NCI-H345 (cell line): ENCODE measurements at regions not wholly inside any gene's neighbourhood (a gene's known extent, or its start where the extent isn't known, plus 50 kb on each side); places are given as distances from the start of the nearest gene placed in this dataset.

Experiments
- DNase-seq: peaks from one replicate; lab custom pipeline; 2025; lab: John Stamatoyannopoulos, UW

DNA sequence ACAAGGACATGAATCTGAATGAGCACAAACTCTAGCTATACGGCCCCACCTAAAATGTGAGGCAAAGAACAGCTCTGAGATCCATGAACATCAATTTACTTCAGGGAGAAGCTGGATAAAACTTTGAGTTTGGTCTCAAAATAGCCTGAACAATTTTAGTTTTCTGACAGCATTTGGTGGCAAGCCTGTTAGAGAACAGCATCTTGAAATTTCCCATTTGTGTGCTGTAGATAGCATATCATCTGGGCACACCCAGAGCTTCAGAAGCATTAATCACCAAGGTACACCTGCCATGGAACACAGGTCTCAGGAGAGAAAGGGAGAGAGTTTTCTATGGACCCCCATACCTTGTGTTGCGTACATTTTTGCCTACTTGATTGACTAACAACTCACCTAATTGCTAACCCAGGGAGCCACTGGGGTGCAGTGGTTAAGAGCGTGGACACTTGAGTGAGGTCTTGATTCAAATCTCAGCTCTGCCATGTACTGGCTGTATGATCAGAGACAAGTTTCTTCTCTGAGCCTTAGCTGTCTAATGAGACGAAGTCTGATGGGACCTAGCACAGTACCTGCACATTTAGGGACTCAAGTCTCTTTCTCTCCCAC, 264.9 kb downstream of the PIK3R1 start:
- DNase-seq, result no peak

- DNase-seq, result no peak
Observed at GRCh38 chr5:68482199-68482598, 266.6 kb downstream of the PIK3R1 start.

DNA sequence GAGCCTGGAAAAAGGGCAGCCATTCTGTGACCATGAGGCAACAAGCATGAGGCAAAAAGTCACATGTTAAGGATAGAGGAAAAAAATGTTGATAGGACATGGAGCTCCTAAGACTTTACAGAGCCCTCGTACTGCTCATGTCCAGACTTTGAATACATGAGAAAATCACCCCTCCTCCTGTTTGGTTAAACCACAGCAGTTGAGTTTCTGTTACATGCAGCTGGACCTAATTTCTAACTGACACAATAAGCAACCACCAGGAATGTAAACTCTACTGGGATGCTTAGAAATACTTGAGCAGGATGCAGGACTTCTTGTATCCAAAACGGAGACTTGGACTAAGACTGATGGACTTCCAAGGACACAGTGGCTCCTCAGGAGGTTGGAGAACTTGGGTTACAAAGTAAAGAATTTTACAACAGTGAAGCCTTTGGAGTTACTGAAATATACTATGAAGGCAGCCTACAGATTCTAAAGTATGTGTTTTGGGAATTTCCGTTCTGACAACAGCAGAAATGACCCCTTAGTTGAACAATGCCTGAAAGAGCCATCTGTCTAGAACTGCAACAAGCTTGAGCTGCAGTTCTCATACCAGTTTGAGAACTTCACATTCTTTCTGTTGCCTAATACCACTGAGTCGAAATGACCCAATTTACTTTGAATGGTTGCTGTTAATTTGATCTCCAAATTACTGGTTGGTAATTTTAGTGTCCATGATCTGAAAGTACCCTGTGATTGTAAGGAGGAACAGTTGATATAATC, 268.9 kb downstream of the PIK3R1 start:
- DNase-seq, result no peak

DNA sequence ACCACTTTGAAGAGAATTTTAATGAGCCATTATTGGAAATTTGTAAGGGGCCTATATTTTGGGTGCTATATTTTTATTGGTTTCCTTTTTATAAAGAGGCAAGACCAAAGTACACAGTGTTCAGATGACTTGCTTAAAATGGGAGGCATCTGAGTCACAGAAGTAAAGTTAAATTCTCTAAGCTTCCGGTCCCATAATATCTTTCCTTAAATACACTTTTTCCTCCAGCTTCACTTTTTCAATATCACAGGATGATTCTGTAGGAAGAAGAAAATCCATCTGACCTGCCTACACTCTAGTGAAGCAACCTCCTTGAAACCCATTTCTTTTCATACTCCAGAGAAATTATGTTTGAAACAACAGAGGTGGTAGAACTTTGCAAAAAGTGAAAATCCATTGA, 274.0 kb downstream of the PIK3R1 start:
- no peak for DNase-seq

GRCh38 chr5:68490406-68490805, 274.9 kb downstream of the PIK3R1 start:
- no peak for DNase-seq

DNA sequence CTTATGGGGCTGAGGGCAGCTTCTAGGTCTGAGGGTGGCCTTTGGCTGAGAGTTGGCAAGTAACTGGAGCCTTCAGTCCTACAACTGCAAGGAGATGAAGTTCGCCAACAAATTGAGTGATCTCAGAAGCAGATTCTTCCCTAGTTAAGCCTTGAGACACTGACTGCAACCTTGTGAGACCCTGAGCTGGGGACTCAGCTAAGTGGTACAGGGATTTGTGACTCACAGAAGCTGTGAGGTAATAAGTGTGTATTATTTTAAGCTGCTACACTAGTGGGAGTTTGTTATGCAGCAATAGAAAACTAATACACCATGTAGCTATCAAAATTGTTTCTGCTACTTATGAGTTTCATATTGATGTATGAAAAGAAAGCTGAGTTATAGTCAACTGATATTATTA, 279.2 kb downstream of the PIK3R1 start:
- no peak for DNase-seq

- no peak for DNase-seq
Observed at GRCh38 chr5:68499987-68500386, 284.4 kb downstream of the PIK3R1 start.

- no peak for DNase-seq
Observed at GRCh38 chr5:68500813-68501212, 285.3 kb downstream of the PIK3R1 start.

- no peak for DNase-seq
Observed at GRCh38 chr5:68502531-68502930, 287.0 kb downstream of the PIK3R1 start.

- no peak for DNase-seq
Observed at GRCh38 chr5:68504306-68504705, 288.8 kb downstream of the PIK3R1 start.

DNA sequence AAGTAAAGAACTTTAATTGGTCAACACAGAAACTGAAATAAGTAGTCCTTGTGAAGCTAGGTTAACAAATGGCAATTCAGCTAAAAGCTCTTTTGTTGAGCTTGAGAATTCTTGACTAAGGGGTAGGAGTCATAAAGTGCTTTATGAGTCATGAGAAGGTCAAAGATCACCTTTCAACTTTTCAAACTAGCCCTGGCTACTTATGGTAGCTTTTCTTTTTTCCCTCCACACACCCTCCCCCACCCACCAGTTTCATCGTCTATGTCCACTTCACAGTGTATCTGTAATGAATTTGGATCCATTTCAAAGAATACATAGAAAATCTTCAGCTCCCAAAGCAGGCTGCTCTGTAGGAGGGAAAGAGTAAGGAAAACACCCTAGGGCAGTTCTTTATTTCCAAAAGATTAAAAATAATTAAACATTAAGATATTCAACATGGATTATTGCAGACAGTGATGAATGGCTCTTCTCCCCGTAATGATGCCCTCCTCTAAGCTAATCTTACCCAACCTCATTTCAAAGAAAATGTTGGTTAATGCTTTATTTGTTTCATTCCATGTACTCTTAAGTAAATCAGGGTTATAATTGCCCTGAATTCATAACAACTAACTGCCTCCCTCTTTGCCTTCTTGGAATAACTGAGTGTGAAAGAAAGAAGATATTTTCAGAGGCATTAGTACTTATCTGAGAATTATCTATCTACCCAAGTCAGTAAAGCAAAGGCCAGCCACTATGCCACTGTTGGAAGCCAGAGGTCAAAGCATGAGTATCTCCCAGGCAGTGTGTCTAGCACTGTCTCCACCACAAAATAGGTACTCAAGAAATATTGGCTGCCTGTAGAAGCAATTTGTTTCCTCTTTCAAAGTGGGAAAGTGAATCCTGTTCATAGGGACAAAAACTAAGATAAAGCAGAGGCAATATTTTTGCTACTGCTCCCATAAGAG, 290.6 kb downstream of the PIK3R1 start:
- DNase-seq, result no peak

DNA sequence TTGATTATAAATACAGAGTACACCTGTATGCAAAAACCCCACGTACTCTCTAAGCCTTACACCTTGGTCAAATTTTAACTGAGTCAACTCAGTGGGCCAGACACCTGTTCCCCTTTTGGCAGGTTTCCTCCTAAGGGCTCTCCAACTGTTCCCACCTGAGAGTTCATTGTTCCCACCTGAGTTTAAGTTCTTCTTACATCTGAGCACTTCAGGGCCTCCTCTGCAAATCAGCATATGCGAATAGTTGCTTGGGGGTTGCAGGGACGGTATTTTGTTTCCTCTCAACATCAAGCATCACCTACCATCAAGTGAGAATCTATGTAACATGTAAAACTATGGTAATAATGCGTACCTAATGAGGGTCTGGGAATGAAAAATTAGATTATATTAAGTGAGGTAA, 300.0 kb downstream of the PIK3R1 start:
- DNase-seq, result peak; percentile 40

DNA sequence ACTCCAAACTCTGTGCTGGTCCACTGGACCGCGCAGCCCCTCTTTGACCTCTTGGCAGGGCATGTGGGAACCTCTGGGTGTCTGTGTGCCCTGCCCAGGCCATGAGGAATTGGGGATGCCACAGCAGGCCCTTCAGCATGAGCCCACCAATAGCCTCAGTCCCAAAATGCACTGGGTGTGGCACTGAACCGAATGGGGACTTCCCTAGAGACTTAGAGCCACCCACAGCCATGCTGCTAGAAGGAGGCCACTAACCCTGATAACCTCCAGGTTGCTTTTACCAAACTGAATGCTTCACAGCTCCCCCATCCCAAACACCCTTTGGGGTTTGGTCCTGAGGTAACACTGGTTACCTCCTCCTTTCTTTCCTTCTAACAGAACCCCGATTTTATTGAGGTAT, 302.7 kb downstream of the PIK3R1 start:
- no peak for DNase-seq

GRCh38 chr5:68519143-68519542, 303.6 kb downstream of the PIK3R1 start:
- DNase-seq, result no peak

GRCh38 chr5:68521776-68522175, 306.2 kb downstream of the PIK3R1 start:
- no peak for DNase-seq

GRCh38 chr5:68522863-68523262, 307.3 kb downstream of the PIK3R1 start:
- no peak for DNase-seq

DNA sequence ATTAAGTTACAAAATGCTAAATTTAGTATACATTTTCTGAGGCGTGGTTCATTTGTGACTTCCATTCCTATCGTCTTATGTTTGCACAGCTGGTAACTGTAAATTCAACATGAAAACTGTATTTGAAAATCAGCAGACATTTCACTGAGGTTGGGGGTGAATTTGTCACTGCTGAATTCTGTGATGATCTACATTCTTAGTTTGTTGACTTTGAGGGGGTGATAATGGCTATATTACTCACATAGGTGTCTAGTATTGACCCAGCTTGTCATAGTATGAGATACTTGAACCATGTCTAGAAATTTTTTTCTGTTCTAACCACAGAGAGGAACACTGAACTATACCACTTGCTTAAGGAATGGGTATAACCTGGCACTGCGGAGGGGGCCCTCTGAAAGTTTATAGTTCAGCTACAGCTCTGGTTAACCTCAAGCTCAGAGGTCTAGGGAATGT, 313.3 kb downstream of the PIK3R1 start:
- DNase-seq, result no peak

DNA sequence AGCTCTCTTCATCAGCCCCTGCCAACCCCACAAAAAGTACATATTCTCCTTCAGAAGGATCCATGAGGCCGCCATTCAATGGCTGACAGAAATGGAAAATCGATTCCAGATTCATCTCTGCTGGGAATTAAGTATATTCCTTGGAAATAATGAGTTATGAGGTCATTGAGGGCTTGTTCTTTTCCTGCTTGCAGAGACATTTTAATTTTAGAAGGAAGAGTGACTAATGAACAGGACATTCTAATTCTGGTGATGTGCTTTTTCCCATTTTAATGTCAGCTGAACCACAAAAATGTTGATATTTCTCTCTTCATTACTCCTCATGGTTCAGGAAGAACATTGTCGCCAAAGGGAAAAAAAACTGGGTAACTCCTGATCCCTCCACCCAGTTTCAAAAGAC, 314.0 kb downstream of the PIK3R1 start:
- DNase-seq, result no peak

DNA sequence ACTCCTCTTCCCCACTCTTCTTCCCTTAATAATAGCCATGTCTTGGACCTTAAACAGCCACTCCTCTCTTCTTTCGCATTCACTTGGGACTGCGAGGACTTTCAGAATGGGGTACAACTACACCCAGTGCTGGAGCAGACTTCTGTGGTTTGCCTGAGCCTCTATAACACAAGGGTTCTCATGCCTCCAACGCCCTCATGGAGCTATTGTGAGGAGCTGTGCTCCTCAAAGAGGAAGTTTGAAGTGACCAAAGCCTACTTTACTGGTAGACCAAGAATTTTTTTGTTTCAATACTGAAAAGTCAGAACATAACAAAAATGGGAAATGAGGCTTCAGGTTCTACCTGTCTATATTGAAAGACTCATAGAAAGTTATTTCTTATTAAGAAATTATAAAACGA, 316.4 kb downstream of the PIK3R1 start:
- no peak for DNase-seq

DNA sequence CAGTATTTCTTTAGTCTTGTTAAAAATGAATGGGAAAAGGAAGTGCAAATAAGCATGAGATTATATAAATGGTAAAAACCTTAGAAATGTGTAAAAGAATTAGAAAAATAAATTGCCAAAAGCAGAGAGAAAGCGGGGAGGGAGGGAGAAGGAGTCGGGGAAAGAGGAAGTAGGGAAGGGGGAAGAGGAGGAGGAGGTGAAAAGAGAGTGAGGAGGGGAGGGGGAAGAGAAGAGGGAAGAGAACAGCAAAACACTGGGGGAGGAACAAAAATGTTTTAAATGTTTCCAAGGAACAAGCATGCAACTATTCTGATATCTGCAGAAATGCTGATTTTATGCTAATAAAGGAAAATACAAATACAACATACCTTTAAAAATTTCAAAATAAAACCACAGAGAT, 317.5 kb downstream of the PIK3R1 start:
- no peak for DNase-seq

- DNase-seq, result peak; percentile 76
Observed at GRCh38 chr5:68533571-68534084, 318.1 kb downstream of the PIK3R1 start.

GRCh38 chr5:68534131-68534940, 318.8 kb downstream of the PIK3R1 start:
- DNase-seq, result peak; percentile 85
